ENCODE measurements at regions not wholly inside any gene's neighbourhood (a gene's known extent, or its start where the extent isn't known, plus 50 kb on each side); places are given as distances from the start of the nearest gene placed in this dataset.
"Not testable (repeated sequence)": the region's sequence is repeated elsewhere in the genome, so short reads cannot be mapped to it uniquely, and the experiment has no call there.

DNA sequence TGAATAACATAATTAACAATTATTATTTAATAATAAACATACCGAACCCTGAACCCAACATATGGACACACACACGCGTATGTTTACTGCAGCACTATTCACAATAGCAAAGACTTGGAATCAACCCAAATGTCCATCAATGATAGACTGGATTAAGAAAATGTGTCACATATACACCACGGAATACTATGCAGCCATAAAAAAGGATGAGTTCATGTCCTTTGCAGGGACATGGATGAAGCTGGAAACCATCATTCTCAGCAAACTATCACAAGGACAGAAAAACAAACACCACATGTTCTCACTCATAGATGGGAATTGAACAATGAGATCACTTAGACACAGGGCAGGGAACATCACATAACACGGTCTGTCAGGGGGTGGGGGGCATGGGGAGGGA, 333.5 kb downstream of the KIF20B start:
- H3K27me3 ChIP-seq (ENCODE audit: control insufficient read depth in 5 of 5, insufficient read depth in 4 of 5, low read length in 5 of 5); H3K27ac ChIP-seq (ENCODE audit: low read depth, low read length); H3K4me3 ChIP-seq (ENCODE audit: low read depth in 1 of 5, low read length in 5 of 5); H3K9ac ChIP-seq (ENCODE audit: low read length in 5 of 5); H3K36me3 ChIP-seq (ENCODE audit: control insufficient read depth in 5 of 5, insufficient read depth in 5 of 5, low read length in 5 of 5); H3K4me1 ChIP-seq (ENCODE audit: control insufficient read depth in 5 of 5, insufficient read depth in 5 of 5, low read length in 5 of 5); H3K9me3 ChIP-seq (ENCODE audit: control insufficient read depth in 5 of 5, low read length in 5 of 5): not testable (repeated sequence)

DNA sequence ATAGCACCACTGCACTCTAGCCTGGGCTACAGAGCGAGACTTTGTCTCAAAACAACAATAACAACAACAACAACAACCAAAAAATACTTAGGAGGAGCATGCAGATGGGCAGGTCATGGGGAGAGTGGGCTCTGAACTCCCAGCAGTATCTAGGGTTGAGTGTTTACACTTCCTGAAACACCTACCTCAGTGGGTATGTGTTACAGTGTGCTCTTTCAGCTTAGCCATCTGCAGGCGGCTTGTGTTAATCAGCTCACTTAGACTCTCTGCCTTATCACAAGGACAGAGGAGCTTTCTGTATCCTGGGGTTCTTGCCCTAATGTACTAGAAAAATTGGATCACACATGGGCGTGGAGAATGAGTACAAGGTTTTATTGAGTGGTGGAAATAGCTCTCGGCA, 340.2 kb downstream of the KIF20B start:
- Histone ChIP-seq H3K4me3 (ENCODE audit: low read depth in 1 of 5, low read length in 5 of 5) (no peak overlapping the region), H3K27me3 (ENCODE audit: control insufficient read depth in 5 of 5, insufficient read depth in 4 of 5, low read length in 5 of 5) (no peaks in the 10 kb centered on the region), H3K36me3 (ENCODE audit: control insufficient read depth in 5 of 5, insufficient read depth in 5 of 5, low read length in 5 of 5) (no peaks in the 10 kb centered on the region), H3K9ac (ENCODE audit: low read length in 5 of 5) (no peak overlapping the region), H3K9me3 (ENCODE audit: control insufficient read depth in 5 of 5, low read length in 5 of 5) (no peaks in the 10 kb centered on the region), H3K27ac (ENCODE audit: low read depth, low read length) (no peak overlapping the region), H3K4me1 (ENCODE audit: control insufficient read depth in 5 of 5, insufficient read depth in 5 of 5, low read length in 5 of 5) (no peaks in the 10 kb centered on the region)

DNA sequence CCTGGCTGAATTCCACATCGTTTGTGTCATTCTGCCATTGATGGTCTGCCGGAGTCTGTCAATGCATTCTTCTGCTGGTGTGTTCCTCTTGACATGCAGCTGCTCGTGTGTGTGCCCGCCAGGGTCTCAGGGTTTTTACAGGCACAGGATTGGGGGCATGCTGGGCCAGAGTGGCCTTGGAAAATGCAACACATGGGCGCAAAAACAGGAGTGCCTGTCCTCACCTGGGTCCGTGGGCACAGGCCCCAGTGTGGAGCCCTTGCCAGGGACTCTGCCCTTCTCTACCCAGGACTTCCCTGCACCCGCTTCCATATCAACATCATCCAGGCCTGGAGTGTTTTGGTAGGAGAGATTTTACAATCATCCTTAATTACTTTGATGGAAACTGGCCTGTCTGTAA, 340.7 kb downstream of the KIF20B start:
- no peak overlapping the region for H3K4me3 ChIP-seq (ENCODE audit: low read depth in 1 of 5, low read length in 5 of 5)
- H3K9ac ChIP-seq (ENCODE audit: low read length in 5 of 5): no peak overlapping the region
- no peaks in the 10 kb centered on the region for H3K4me1 ChIP-seq (ENCODE audit: control insufficient read depth in 5 of 5, insufficient read depth in 5 of 5, low read length in 5 of 5)
- H3K27ac ChIP-seq (ENCODE audit: low read depth, low read length): no peak overlapping the region
- H3K27me3 ChIP-seq (ENCODE audit: control insufficient read depth in 5 of 5, insufficient read depth in 4 of 5, low read length in 5 of 5): no peaks in the 10 kb centered on the region
- no peaks in the 10 kb centered on the region for H3K9me3 ChIP-seq (ENCODE audit: control insufficient read depth in 5 of 5, low read length in 5 of 5)
- no peaks in the 10 kb centered on the region for H3K36me3 ChIP-seq (ENCODE audit: control insufficient read depth in 5 of 5, insufficient read depth in 5 of 5, low read length in 5 of 5)

DNA sequence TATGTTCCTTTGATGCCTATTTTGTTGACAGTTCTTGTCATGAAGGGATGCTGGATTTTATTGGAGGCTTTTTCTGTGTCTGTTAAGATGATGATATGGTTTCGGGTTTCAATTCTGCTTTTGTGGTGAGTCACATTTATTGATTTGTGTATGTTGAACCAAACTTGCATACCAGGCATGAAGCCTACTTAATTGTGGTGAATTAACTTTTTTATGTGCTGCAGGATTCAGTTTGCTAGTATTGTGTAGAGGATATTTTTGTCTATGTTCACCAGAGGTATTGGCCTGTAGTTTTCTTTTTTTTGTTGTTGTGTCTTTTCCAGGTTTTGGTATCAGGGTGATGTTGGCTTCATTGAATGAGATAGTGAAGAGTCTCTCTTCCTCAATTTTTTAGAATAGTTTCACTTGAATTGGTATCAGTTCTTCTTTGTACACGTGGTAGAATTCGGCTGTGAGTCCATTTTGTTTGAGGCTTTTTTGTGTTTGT, 345.9 kb downstream of the KIF20B start:
- Histone ChIP-seq H3K9me3 (ENCODE audit: control insufficient read depth in 5 of 5, low read length in 5 of 5) (peaks cover 0 to 7% (median 0%) of the 10 kb centered on the region in 5 donors), H3K27me3 (ENCODE audit: control insufficient read depth in 5 of 5, insufficient read depth in 4 of 5, low read length in 5 of 5) (no peaks in the 10 kb centered on the region), H3K9ac (ENCODE audit: low read length in 5 of 5) (no peak overlapping the region), H3K27ac (ENCODE audit: low read depth, low read length) (no peak overlapping the region), H3K4me1 (ENCODE audit: control insufficient read depth in 5 of 5, insufficient read depth in 5 of 5, low read length in 5 of 5) (no peaks in the 10 kb centered on the region), H3K36me3 (ENCODE audit: control insufficient read depth in 5 of 5, insufficient read depth in 5 of 5, low read length in 5 of 5) (no peaks in the 10 kb centered on the region), H3K4me3 (ENCODE audit: low read depth in 1 of 5, low read length in 5 of 5) (no peak overlapping the region)

DNA sequence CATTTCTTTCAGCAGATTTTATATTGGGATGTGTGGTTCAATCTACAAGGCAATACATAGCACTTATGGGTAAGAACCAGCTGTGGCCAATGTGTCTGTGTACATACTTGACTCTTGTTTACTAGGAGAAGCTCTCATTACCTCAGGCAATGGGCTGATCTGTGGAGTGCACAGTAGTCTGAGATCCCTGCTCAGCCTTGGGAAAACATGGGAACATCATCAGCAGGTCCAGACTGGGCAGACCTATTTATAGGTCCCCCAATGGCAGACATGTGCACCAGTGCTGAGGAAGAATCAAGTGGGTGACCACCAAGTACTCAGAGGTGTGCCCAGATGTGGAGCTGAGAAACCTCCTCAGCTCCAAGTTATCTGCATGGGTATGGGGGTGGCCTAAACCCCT, 349.7 kb downstream of the KIF20B start:
- Histone ChIP-seq H3K9ac (ENCODE audit: low read length in 5 of 5) (no peak overlapping the region), H3K4me1 (ENCODE audit: control insufficient read depth in 5 of 5, insufficient read depth in 5 of 5, low read length in 5 of 5) (no peaks in the 10 kb centered on the region), H3K27me3 (ENCODE audit: control insufficient read depth in 5 of 5, insufficient read depth in 4 of 5, low read length in 5 of 5) (no peaks in the 10 kb centered on the region), H3K27ac (ENCODE audit: low read depth, low read length) (no peak overlapping the region), H3K36me3 (ENCODE audit: control insufficient read depth in 5 of 5, insufficient read depth in 5 of 5, low read length in 5 of 5) (no peaks in the 10 kb centered on the region), H3K4me3 (ENCODE audit: low read depth in 1 of 5, low read length in 5 of 5) (no peak overlapping the region), H3K9me3 (ENCODE audit: control insufficient read depth in 5 of 5, low read length in 5 of 5) (peaks cover 0 to 7% (median 0%) of the 10 kb centered on the region in 5 donors)

DNA sequence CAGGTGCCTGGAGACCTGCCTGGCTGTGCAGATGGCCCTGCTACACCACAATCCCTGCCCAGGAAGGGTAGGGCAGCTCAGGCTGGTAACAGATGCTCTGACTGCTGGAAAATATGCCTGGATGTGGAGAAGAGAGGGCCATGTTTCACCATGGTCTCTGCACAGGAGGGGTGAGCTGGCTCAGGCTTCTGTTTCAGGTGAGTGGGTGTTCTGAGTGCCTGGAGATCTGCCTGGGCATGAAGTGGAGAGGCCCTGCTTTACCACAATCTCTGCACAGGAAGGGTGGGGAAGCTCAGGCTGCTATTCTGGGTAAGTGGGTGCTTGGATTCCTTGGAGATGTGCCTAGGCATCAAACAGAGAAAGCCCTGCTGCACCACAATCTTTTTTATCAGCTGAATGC, 350.1 kb downstream of the KIF20B start:
- no peaks in the 10 kb centered on the region for H3K27me3 ChIP-seq (ENCODE audit: control insufficient read depth in 5 of 5, insufficient read depth in 4 of 5, low read length in 5 of 5)
- no peaks in the 10 kb centered on the region for H3K36me3 ChIP-seq (ENCODE audit: control insufficient read depth in 5 of 5, insufficient read depth in 5 of 5, low read length in 5 of 5)
- H3K27ac ChIP-seq (ENCODE audit: low read depth, low read length): no peak overlapping the region
- H3K4me1 ChIP-seq (ENCODE audit: control insufficient read depth in 5 of 5, insufficient read depth in 5 of 5, low read length in 5 of 5): no peaks in the 10 kb centered on the region
- peak overlapping the region in 1 of 5 donors; percentile 19 for H3K4me3 ChIP-seq (ENCODE audit: low read depth in 1 of 5, low read length in 5 of 5)
- no peak overlapping the region for H3K9ac ChIP-seq (ENCODE audit: low read length in 5 of 5)
- peaks cover 0 to 7% (median 0%) of the 10 kb centered on the region in 5 donors for H3K9me3 ChIP-seq (ENCODE audit: control insufficient read depth in 5 of 5, low read length in 5 of 5)

DNA sequence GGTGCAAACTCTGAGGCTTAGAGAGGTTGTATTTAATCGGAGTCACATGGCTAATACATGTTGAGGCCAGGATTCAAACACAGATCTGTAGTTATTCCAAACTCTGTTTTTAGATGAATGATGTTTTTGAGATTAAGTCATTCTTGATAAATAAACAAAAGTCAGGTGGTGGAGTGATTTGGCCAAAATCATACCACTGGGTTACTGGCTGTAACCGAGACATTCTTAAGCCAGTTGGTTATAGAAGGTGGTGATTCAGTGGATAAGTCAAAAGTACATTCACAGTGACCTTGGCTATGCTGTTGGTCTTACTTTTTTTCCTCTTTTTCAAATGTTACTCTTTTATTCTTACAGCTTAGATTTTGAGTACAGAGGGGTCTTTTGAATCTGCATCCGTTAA, 361.4 kb downstream of the KIF20B start:
- Histone ChIP-seq H3K27me3 (ENCODE audit: control insufficient read depth in 5 of 5, insufficient read depth in 4 of 5, low read length in 5 of 5) (no peaks in the 10 kb centered on the region), H3K36me3 (ENCODE audit: control insufficient read depth in 5 of 5, insufficient read depth in 5 of 5, low read length in 5 of 5) (no peaks in the 10 kb centered on the region), H3K27ac (ENCODE audit: low read depth, low read length) (no peak overlapping the region), H3K9me3 (ENCODE audit: control insufficient read depth in 5 of 5, low read length in 5 of 5) (no peaks in the 10 kb centered on the region), H3K9ac (ENCODE audit: low read length in 5 of 5) (no peak overlapping the region), H3K4me3 (ENCODE audit: low read depth in 1 of 5, low read length in 5 of 5) (no peak overlapping the region), H3K4me1 (ENCODE audit: control insufficient read depth in 5 of 5, insufficient read depth in 5 of 5, low read length in 5 of 5) (no peaks in the 10 kb centered on the region)

DNA sequence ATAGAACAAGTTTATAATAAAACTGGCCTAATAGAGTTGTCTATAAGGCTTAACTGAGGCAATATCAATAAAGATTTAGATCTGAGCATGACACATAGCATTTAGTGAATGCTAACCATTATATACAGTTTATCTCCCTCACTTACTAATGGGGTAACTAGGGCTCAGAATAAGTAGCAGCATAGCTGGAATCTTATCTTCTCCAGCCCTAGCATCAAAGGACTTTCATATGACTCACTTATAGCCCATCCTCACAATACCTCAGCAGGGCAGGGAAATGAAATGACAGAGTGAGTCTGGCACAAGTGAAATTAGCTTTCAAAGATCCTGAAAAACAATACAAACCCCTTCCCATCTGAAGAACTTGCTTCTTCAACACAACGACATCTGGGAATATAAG, 362.9 kb downstream of the KIF20B start:
- Histone ChIP-seq H3K4me1 (ENCODE audit: control insufficient read depth in 5 of 5, insufficient read depth in 5 of 5, low read length in 5 of 5) (no peaks in the 10 kb centered on the region), H3K9me3 (ENCODE audit: control insufficient read depth in 5 of 5, low read length in 5 of 5) (no peaks in the 10 kb centered on the region), H3K4me3 (ENCODE audit: low read depth in 1 of 5, low read length in 5 of 5) (no peak overlapping the region), H3K27ac (ENCODE audit: low read depth, low read length) (no peak overlapping the region), H3K36me3 (ENCODE audit: control insufficient read depth in 5 of 5, insufficient read depth in 5 of 5, low read length in 5 of 5) (no peaks in the 10 kb centered on the region), H3K9ac (ENCODE audit: low read length in 5 of 5) (no peak overlapping the region), H3K27me3 (ENCODE audit: control insufficient read depth in 5 of 5, insufficient read depth in 4 of 5, low read length in 5 of 5) (no peaks in the 10 kb centered on the region)

DNA sequence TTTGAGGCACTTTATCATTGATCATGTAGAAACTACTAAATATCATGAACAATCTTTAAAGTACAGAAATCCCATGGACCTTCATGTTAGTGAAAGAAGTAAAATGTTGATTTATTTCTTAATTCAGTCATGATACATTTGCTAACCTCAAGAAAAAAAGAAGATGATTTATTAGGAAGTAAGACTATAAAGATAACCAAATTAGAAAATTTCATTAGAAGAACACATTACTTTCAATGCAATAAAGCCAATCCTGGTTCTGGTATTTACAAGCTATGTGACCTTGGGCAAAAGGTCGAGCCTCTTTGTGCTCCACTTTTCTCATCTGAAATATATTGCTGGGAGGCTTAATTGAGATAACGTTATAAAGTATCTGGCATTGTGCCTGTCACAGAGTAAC, 365.0 kb downstream of the KIF20B start:
- Histone ChIP-seq H3K27ac (ENCODE audit: low read depth, low read length) (no peak overlapping the region), H3K4me1 (ENCODE audit: control insufficient read depth in 5 of 5, insufficient read depth in 5 of 5, low read length in 5 of 5) (no peaks in the 10 kb centered on the region), H3K9ac (ENCODE audit: low read length in 5 of 5) (no peak overlapping the region), H3K27me3 (ENCODE audit: control insufficient read depth in 5 of 5, insufficient read depth in 4 of 5, low read length in 5 of 5) (no peaks in the 10 kb centered on the region), H3K4me3 (ENCODE audit: low read depth in 1 of 5, low read length in 5 of 5) (no peak overlapping the region), H3K36me3 (ENCODE audit: control insufficient read depth in 5 of 5, insufficient read depth in 5 of 5, low read length in 5 of 5) (no peaks in the 10 kb centered on the region), H3K9me3 (ENCODE audit: control insufficient read depth in 5 of 5, low read length in 5 of 5) (no peaks in the 10 kb centered on the region)

DNA sequence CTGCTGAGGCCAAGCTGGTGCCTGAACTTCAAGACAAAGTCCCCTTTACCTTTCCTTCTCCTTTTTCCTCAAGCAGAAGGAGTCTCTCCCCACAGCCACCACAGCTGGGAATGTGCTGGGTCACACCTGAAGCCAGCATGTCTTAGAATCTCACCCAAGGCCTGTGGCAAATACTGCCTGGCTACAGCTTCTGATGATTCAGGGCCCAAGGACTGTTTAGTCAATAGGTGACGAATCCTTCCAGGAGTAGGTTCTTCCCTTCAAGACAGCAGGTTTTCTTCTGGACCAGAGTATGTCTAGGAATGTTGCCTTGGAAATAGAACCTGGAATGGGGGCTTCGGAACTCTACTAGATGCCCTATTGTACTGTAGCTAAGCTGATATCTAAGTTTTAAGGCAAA, 374.6 kb downstream of the KIF20B start:
- Histone ChIP-seq H3K9me3 (ENCODE audit: control insufficient read depth in 5 of 5, low read length in 5 of 5) (no peaks in the 10 kb centered on the region), H3K4me3 (ENCODE audit: low read depth in 1 of 5, low read length in 5 of 5) (no peak overlapping the region), H3K36me3 (ENCODE audit: control insufficient read depth in 5 of 5, insufficient read depth in 5 of 5, low read length in 5 of 5) (no peaks in the 10 kb centered on the region), H3K4me1 (ENCODE audit: control insufficient read depth in 5 of 5, insufficient read depth in 5 of 5, low read length in 5 of 5) (no peaks in the 10 kb centered on the region), H3K9ac (ENCODE audit: low read length in 5 of 5) (no peak overlapping the region), H3K27ac (ENCODE audit: low read depth, low read length) (no peak overlapping the region), H3K27me3 (ENCODE audit: control insufficient read depth in 5 of 5, insufficient read depth in 4 of 5, low read length in 5 of 5) (peaks cover 0 to 2% (median 0%) of the 10 kb centered on the region in 5 donors)

DNA sequence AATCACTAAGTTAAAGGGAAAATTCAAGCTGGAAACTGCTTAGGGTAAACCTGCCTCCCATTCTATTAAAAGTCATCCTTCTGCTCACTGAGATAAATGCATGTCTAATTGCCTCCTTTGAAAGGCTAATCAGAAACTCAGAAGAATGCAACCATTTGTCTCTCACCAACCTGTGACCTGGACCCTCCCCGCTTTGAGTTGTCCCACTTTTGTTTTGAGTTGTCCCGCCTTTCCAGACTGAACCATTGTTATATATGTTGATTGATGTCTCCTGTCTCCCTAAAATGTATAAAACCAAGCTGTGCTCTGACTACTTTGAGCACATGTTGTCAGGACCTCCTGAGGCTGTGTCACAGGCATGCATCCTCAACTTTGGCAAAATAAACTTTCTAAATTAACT, 378.4 kb downstream of the KIF20B start:
- no peaks in the 10 kb centered on the region for H3K36me3 ChIP-seq (ENCODE audit: control insufficient read depth in 5 of 5, insufficient read depth in 5 of 5, low read length in 5 of 5)
- H3K9me3 ChIP-seq (ENCODE audit: control insufficient read depth in 5 of 5, low read length in 5 of 5): no peaks in the 10 kb centered on the region
- no peak overlapping the region for H3K4me3 ChIP-seq (ENCODE audit: low read depth in 1 of 5, low read length in 5 of 5)
- H3K9ac ChIP-seq (ENCODE audit: low read length in 5 of 5): no peak overlapping the region
- H3K4me1 ChIP-seq (ENCODE audit: control insufficient read depth in 5 of 5, insufficient read depth in 5 of 5, low read length in 5 of 5): no peaks in the 10 kb centered on the region
- peaks cover 0 to 2% (median 0%) of the 10 kb centered on the region in 5 donors for H3K27me3 ChIP-seq (ENCODE audit: control insufficient read depth in 5 of 5, insufficient read depth in 4 of 5, low read length in 5 of 5)
- no peak overlapping the region for H3K27ac ChIP-seq (ENCODE audit: low read depth, low read length)
